ENCODE measurements at regions not wholly inside any gene's neighbourhood (a gene's known extent, or its start where the extent isn't known, plus 50 kb on each side); places are given as distances from the start of the nearest gene placed in this dataset.
A peak's percentile ranks its signal among the peaks of the same experiment; 100 is the strongest.

GRCh38 chr13:87255394-87255793, 415.8 kb upstream of the SLITRK5 start:
- no peak for DNase-seq
- Mint-ChIP-seq H3K4me1 (no peaks in the 10 kb centered on the region), H3K27ac (no peak overlapping the region), H3K36me3 (ENCODE audit: low read depth) (no peaks in the 10 kb centered on the region), H3K27me3 (no peaks in the 10 kb centered on the region), H3K4me3 (no peak overlapping the region), H3K9me3 (peaks cover 2% of the 10 kb centered on the region)
- POLR2A ChIA-PET, result no interaction called here
- CTCF ChIA-PET, result no interaction called here

- no peak for DNase-seq
- Mint-ChIP-seq H3K9me3 (peaks cover 2% of the 10 kb centered on the region), H3K36me3 (ENCODE audit: low read depth) (no peaks in the 10 kb centered on the region), H3K27me3 (no peaks in the 10 kb centered on the region), H3K4me3 (no peak overlapping the region), H3K27ac (no peak overlapping the region), H3K4me1 (no peaks in the 10 kb centered on the region)
- POLR2A ChIA-PET, result no interaction called here
- CTCF ChIA-PET, result no interaction called here
Measured at GRCh38 chr13:87259479-87260083, 411.6 kb upstream of the SLITRK5 start.

- peak; percentile 16 for DNase-seq
Measured at GRCh38 chr13:87274209-87274819, 396.9 kb upstream of the SLITRK5 start.

DNA sequence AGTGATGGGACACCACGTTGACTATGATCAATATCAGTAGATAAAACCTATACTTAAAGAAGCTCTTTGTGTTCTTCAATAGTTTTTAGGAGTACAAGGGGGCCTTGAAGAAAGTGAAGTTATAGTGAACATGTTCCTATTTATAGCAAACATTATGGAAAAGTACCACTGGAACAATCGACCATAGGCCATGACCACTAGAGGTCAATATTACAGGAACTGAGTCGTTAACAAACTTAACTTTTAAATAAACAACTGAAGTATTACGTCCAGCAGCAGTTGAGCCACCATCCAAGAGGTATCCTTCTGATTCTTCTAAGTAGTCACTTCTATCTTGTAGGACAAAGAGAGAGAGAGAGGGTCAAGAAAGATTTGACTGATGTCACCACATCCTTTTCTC, 391.0 kb upstream of the SLITRK5 start:
- no peaks in the 10 kb centered on the region for H3K36me3 Mint-ChIP-seq (ENCODE audit: low read depth)
- ChIA-PET POLR2A (no interaction called here), CTCF (no interaction called here)
- H3K4me3 Mint-ChIP-seq, result no peak overlapping the region
- H3K9me3 Mint-ChIP-seq, result peaks cover 4% of the 10 kb centered on the region
- H3K27ac Mint-ChIP-seq, result no peak overlapping the region
- no peak for DNase-seq
- no peaks in the 10 kb centered on the region for H3K27me3 Mint-ChIP-seq
- H3K4me1 Mint-ChIP-seq, result peaks cover 1% of the 10 kb centered on the region

More at GRCh38 chr13:87274209-87274819, 396.9 kb upstream of the SLITRK5 start:
- POLR2A ChIA-PET, result no interaction called here
- Mint-ChIP-seq H3K4me3 (no peak overlapping the region), H3K36me3 (ENCODE audit: low read depth) (no peaks in the 10 kb centered on the region), H3K27ac (no peak overlapping the region), H3K27me3 (no peaks in the 10 kb centered on the region), H3K9me3 (no peaks in the 10 kb centered on the region), H3K4me1 (peaks cover 1% of the 10 kb centered on the region)
- CTCF ChIA-PET, result no interaction called here

DNA sequence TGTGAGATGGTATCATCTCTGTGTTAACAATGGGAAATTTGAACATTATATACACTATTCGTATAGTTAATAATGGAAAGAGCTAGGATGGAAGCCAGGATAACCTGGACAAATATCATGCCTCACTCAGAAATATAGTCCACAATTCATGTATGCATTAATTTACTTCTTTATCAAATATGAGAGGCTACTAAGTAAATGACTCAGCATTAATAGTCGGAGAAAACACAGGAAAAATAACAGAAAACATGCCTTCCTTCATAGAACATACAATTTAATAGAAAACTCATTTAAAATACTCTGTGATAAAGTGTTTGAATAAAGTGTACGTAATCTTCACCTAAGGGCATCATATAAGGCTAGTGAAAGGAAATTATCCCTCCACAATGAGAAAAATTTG, 383.4 kb upstream of the SLITRK5 start:
- Mint-ChIP-seq H3K36me3 (ENCODE audit: low read depth) (no peaks in the 10 kb centered on the region), H3K9me3 (peaks cover 8% of the 10 kb centered on the region), H3K4me3 (no peak overlapping the region), H3K27me3 (no peaks in the 10 kb centered on the region), H3K4me1 (no peaks in the 10 kb centered on the region), H3K27ac (no peak overlapping the region)
- ChIA-PET CTCF (no interaction called here), POLR2A (no interaction called here)
- DNase-seq, result no peak

DNA sequence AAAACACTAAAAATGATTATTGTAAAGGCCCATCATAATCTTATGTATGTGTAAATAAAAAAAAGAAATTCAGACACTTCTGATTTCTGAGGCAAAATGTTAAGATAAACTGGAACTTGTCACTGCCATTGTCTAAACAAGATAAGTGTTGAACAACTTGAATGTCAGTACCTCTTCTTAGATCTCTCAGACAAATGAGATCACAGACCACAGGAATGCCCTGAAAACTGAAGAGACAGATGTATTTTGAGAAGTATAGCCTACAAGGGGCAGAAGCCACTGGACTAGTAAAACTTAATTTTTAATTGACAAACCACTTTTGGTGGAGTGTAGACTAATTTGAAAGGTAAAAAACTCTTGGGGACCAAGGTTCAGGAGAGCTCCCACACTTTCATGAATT, 375.5 kb upstream of the SLITRK5 start:
- peaks cover 9% of the 10 kb centered on the region for H3K9me3 Mint-ChIP-seq
- CTCF ChIA-PET, result no interaction called here
- H3K4me1 Mint-ChIP-seq, result no peaks in the 10 kb centered on the region
- H3K4me3 Mint-ChIP-seq, result no peak overlapping the region
- H3K27ac Mint-ChIP-seq, result no peak overlapping the region
- no peak for DNase-seq
- H3K36me3 Mint-ChIP-seq (ENCODE audit: low read depth), result no peaks in the 10 kb centered on the region
- H3K27me3 Mint-ChIP-seq, result no peaks in the 10 kb centered on the region
- POLR2A ChIA-PET, result no interaction called here

DNA sequence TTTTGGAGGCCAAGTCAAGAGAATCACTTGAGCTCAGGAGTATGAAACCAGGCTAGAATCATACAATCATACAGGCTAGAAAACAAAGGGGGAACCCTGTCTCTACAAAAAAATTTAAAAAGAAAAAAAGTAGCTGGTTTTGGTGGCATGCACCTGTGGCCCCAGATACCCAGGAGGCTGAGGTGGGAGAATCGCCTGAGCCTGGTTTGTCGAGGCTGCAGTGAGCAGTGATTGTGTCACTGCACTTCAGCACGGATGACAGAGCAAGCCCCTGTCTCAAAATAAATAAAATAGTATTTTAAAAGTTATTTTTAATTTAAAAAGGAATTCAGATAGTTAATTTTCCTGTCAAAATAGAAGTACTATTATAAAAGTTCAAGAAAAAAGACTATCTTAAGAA, 369.1 kb upstream of the SLITRK5 start:
- no peak overlapping the region for H3K27ac Mint-ChIP-seq
- H3K36me3 Mint-ChIP-seq (ENCODE audit: low read depth), result no peaks in the 10 kb centered on the region
- no peak for DNase-seq
- no peaks in the 10 kb centered on the region for H3K4me1 Mint-ChIP-seq
- H3K27me3 Mint-ChIP-seq, result no peaks in the 10 kb centered on the region
- POLR2A ChIA-PET, result no interaction called here
- CTCF ChIA-PET, result no interaction called here
- no peak overlapping the region for H3K4me3 Mint-ChIP-seq
- peaks cover 3% of the 10 kb centered on the region for H3K9me3 Mint-ChIP-seq

- Mint-ChIP-seq H3K9me3 (peaks cover 5% of the 10 kb centered on the region), H3K27me3 (no peaks in the 10 kb centered on the region), H3K27ac (no peak overlapping the region), H3K4me3 (no peak overlapping the region), H3K4me1 (no peaks in the 10 kb centered on the region), H3K36me3 (ENCODE audit: low read depth) (no peaks in the 10 kb centered on the region)
- DNase-seq, result no peak
- POLR2A ChIA-PET, result no interaction called here
- CTCF ChIA-PET, result no interaction called here
Measured at GRCh38 chr13:87302931-87303330, 368.2 kb upstream of the SLITRK5 start.

- POLR2A ChIA-PET, result no interaction called here
- Mint-ChIP-seq H3K4me3 (no peak overlapping the region), H3K27ac (no peak overlapping the region), H3K4me1 (no peaks in the 10 kb centered on the region), H3K27me3 (no peaks in the 10 kb centered on the region), H3K36me3 (ENCODE audit: low read depth) (no peaks in the 10 kb centered on the region), H3K9me3 (peaks cover 13% of the 10 kb centered on the region)
- CTCF ChIA-PET, result no interaction called here
- DNase-seq, result no peak
Measured at GRCh38 chr13:87311165-87311564, 360.0 kb upstream of the SLITRK5 start.

DNA sequence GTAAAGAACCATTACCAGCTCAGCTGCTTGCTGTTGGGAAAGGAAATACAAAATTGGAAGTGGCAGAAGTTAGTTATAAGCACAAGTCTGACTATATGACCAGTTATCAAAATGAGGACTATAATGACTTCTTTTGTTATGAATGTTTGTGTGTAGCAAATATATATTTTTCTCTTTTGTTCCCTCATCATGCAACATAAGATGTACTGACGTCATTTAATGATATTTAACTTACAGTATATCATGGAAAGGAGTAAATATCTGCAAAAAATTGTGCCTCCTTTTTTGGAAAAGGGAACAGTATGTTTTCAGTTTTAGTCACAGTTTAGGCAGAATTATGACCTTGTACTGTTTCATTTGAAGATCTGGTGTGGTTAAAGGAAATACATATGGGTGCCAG, 356.3 kb upstream of the SLITRK5 start:
- no peaks in the 10 kb centered on the region for H3K4me1 Mint-ChIP-seq
- ChIA-PET POLR2A (no interaction called here), CTCF (no interaction called here)
- H3K27me3 Mint-ChIP-seq, result no peaks in the 10 kb centered on the region
- no peak overlapping the region for H3K4me3 Mint-ChIP-seq
- peaks cover 11% of the 10 kb centered on the region for H3K9me3 Mint-ChIP-seq
- DNase-seq, result no peak
- no peak overlapping the region for H3K27ac Mint-ChIP-seq
- no peaks in the 10 kb centered on the region for H3K36me3 Mint-ChIP-seq (ENCODE audit: low read depth)

GRCh38 chr13:87322386-87322785, 348.8 kb upstream of the SLITRK5 start:
- Mint-ChIP-seq H3K27ac (no peak overlapping the region), H3K4me3 (no peak overlapping the region), H3K4me1 (no peaks in the 10 kb centered on the region), H3K27me3 (no peaks in the 10 kb centered on the region), H3K36me3 (ENCODE audit: low read depth) (no peaks in the 10 kb centered on the region), H3K9me3 (peaks cover 2% of the 10 kb centered on the region)
- ChIA-PET CTCF (no interaction called here), POLR2A (no interaction called here)
- DNase-seq, result no peak

DNA sequence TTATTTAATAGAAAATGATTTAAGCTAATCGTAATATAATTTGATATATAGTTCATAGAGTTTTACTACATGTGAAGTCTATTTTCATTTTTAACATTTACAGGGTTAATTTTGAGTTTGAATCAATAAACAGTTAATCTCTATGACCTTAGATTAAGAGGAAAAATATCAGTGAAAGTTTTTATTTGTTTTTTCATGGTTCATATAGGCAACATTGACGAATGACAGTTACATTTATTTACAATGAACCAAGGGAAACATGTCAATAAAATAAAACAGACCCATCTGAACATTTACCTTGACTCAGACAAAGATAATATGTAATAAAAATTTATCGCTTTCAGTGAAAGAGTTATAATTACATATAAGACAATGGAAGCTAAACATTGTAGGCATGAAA, 346.6 kb upstream of the SLITRK5 start:
- Mint-ChIP-seq H3K27me3 (no peaks in the 10 kb centered on the region), H3K4me1 (no peaks in the 10 kb centered on the region), H3K27ac (no peak overlapping the region), H3K4me3 (no peak overlapping the region), H3K36me3 (ENCODE audit: low read depth) (no peaks in the 10 kb centered on the region), H3K9me3 (peaks cover 2% of the 10 kb centered on the region)
- DNase-seq, result no peak
- ChIA-PET CTCF (no interaction called here), POLR2A (no interaction called here)

- H3K4me1 Mint-ChIP-seq, result no peaks in the 10 kb centered on the region
- H3K4me3 Mint-ChIP-seq, result no peak overlapping the region
- H3K9me3 Mint-ChIP-seq, result peaks cover 13% of the 10 kb centered on the region
- POLR2A ChIA-PET, result no interaction called here
- H3K36me3 Mint-ChIP-seq (ENCODE audit: low read depth), result no peaks in the 10 kb centered on the region
- no peak for DNase-seq
- CTCF ChIA-PET, result no interaction called here
- no peak overlapping the region for H3K27ac Mint-ChIP-seq
- H3K27me3 Mint-ChIP-seq, result no peaks in the 10 kb centered on the region
Measured at GRCh38 chr13:87331178-87331577, 340.0 kb upstream of the SLITRK5 start.

DNA sequence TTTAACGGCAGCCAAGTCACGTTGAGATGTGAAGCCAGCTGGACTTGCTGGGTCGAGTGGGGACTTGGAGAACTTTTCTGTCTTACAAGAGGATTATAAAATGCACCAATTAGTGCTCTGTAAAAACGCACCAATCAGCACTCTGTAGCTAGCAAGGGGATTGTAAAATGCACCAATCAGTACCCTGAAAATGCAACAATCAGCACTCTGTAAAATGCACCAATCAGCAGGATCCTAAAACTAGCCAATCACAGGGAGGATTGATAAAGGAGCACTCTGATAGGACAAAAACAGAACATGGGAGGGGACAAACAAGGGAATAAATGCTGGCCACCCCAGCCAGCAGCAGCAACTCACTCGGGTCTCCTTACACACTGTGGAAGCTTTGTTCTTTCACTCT, 337.6 kb upstream of the SLITRK5 start:
- no peak overlapping the region for H3K4me3 Mint-ChIP-seq
- CTCF ChIA-PET, result no interaction called here
- no peaks in the 10 kb centered on the region for H3K36me3 Mint-ChIP-seq (ENCODE audit: low read depth)
- no peaks in the 10 kb centered on the region for H3K4me1 Mint-ChIP-seq
- DNase-seq, result no peak
- POLR2A ChIA-PET, result no interaction called here
- no peak overlapping the region for H3K27ac Mint-ChIP-seq
- no peaks in the 10 kb centered on the region for H3K27me3 Mint-ChIP-seq
- H3K9me3 Mint-ChIP-seq, result peaks cover 11% of the 10 kb centered on the region
